ENCODE measurements at regions not wholly inside any gene's neighbourhood (a gene's known extent, or its start where the extent isn't known, plus 50 kb on each side); places are given as distances from the start of the nearest gene placed in this dataset.

GRCh38 chr7:106196460-106197021 is 84.4 kb upstream of the SYPL1 start:
- CTCF ChIA-PET = interaction anchor here (0.9 kb wide), 1 partner anchor 11 kb away, joined by 3 read pairs; no protein-coding TSS in a partner anchor
- POLR2A ChIA-PET = no interaction called here

- POLR2A ChIA-PET = no interaction called here
- CTCF ChIA-PET = interaction anchor here (0.6 to 0.9 kb wide), 2 partner anchors 16 to 466 kb away, joined by 3 to 4 read pairs; no protein-coding TSS in a partner anchor
Observed at GRCh38 chr7:106193661-106194060, 81.5 kb upstream of the SYPL1 start.

DNA sequence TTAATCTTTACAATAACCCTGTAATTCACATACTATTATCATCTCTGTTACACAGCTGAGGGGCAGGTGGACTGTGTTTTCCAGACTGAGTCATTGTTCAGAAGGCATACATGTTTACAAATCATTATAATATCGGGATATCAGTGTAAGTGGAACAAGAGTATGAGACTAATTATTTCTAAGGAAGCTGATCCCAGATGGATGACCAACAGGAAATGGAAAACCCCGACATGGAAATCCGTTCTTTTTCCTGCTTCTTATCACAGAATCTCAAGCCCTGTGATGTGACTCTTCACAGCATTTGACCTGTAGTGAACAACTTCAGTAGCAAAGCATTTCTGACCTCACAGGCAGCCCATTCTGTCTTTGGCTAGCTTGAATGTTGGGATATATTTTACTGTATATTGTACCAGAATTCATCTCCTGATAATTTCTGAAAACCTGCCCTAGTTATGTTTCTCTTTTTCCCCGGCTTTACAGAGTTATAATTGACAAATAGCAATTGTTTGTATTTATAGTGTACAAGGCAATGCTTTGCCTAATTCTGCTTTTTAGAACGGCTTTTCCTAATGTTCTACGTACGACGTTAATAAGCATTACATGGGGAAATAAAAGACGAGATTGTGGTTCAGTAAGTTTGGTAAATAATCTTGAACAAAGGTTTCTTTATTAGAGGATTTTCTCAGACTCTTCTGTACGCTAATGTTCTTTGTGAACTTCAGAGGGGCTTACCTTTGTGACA is 78.6 kb upstream of the SYPL1 start:
- ChIA-PET CTCF (interaction anchor here (1.0 kb wide), 1 partner anchor 14 kb away, joined by 3 read pairs; no protein-coding TSS in a partner anchor), POLR2A (no interaction called here)

GRCh38 chr7:106187613-106188350 is 75.7 kb upstream of the SYPL1 start:
- CTCF ChIA-PET = interaction anchor here (0.7 kb wide), 1 partner anchor 126 kb away, joined by 3 read pairs; no protein-coding TSS in a partner anchor

DNA sequence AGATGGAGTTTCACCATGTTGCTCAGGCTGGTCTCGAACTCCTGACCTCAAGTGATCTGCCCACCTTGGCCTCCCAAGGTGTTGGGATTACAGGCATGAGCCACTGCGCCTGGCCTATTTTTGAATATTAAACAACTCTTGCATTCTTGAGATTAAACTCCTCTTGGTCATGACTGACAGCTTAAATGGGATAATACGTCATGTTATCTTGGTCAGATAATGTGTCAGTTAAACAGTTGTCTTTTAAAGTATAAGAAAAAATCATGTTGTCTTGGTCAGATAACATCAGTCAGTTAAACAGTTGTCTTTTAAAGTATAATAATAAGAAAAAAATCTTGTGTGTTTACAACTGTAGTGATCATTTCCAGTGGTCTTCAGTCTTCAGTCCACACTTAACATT is 73.6 kb upstream of the SYPL1 start:
- CTCF ChIA-PET = no interaction called here

More at GRCh38 chr7:106187613-106188350, 75.7 kb upstream of the SYPL1 start:
- POLR2A ChIA-PET = no interaction called here

DNA sequence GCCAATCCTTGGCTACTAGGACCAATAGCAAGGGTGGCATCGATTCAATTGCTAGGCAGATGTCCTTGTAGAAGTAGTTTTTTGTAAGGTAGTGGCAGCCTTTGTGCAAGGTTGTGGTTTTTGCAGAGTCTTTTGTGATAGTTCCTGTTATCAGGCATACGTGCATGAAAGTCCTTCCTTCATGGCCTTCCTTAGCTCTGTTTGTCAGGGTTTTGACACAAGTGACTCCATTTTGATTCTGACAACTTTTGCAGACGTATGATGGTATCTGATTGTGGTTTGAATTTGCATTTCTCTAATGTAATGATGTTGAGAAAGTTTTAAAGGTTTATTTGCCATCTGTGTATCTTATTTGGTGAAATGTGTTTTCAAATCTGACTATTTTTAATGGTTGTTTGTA is 71.8 kb upstream of the SYPL1 start:
- POLR2A ChIA-PET = no interaction called here
- CTCF ChIA-PET = no interaction called here

More for the DNA sequence above, 73.6 kb upstream of the SYPL1 start:
- POLR2A ChIA-PET = no interaction called here

- CTCF ChIA-PET = no interaction called here
- POLR2A ChIA-PET = no interaction called here
Observed at GRCh38 chr7:106182904-106183303, 70.8 kb upstream of the SYPL1 start.

GRCh38 chr7:106181658-106182265 is 69.7 kb upstream of the SYPL1 start:
- POLR2A ChIA-PET = no interaction called here
- CTCF ChIA-PET = no interaction called here

DNA sequence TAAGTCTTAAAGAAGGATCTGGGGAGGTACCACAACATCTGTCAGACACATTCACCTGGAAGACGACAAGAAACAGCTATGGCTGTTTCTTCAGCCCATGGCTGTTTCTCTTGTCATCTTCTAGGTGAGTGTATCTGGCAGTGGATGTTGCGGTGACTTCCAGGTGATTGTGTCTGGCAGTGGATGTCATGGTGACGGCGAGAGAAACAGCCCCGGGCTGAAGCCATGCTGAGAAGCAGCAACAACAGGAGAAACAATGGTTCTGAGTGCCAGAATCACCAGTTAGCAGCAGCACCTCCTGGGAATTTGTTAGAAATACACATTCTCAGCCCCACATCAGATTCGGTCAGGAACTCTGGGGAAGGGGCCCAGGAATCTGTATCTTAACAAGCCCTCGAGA is 68.6 kb upstream of the SYPL1 start:
- CTCF ChIA-PET = interaction anchor here (6.1 kb wide), 1 partner anchor 283 kb away, joined by 55 read pairs; no protein-coding TSS in a partner anchor
- POLR2A ChIA-PET = no interaction called here

GRCh38 chr7:106179256-106179655 is 67.1 kb upstream of the SYPL1 start:
- ChIA-PET CTCF (interaction anchor here (6.1 kb wide), 1 partner anchor 285 kb away, joined by 55 read pairs; no protein-coding TSS in a partner anchor), POLR2A (no interaction called here)

DNA sequence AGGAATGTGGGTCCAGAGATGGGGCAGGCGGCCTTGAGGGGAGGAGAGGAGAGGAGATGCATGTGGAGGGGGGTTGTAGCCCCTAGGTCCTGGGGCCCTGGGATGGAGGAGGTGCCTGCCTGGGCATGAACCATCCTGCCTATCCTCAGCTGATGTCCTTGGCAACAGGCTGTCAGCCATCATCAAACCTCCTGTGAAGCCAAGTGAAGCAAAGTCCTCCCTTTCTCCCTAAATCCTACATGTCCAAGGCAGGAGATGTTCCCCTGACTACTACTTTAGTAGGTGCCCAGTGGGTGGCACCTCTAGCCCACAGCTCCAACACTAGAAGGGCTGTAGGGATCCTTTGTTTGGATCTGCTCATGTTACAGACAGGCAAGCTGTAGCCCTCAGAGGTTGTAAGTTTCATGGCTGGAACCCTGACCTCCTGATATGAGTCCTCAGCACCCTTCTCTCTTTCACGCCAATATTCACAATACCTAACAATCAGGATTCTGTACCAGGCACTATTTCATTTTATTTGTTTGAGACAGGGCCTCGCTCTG is 66.6 kb upstream of the SYPL1 start:
- ChIA-PET CTCF (interaction anchor here (0.9 to 6.1 kb wide), 2 partner anchors 190 to 285 kb away, joined by 3 to 55 read pairs; no protein-coding TSS in a partner anchor), POLR2A (no interaction called here)

DNA sequence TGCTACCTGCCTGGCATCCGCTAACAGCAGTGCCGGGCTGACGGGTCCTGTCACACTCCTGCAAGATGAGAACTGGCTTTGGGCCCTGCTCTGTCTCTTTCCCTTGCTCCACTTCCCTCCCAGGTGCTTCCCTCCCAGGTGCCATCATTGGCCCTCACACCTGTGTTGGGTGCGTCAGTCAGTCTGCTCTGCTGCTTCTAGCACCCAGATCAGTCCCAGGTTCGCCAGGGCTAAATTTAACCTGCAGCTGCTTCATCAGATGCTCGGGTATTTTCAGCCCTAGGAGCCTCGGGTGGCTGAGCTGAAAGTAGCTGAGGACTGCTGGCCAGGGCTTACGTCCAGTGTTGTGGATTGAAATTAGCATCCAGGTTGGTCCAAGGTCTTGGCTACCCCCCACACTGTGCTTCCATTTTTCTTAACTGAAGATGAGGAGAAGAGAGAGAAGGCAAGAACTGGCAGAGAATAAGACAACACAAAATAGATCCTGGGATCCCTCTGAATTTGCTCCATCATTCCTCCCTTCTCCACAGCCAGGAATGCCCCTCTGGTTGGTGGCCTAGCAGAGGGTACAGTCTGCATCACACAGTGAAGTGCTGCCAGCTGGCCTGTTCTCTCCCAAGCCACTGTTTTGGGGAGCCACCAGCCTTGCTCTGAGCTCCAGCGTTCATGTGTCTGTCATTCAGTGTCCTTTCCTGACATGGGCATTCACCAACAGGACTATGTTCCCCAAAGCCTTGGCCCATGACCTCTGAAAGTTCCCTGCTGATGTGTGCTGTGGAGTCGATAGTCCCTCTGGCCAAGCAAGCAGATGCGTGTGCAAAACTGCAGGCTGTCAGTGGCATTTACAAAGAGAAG is 65.9 kb upstream of the SYPL1 start:
- CTCF ChIA-PET = interaction anchor here (0.9 to 6.1 kb wide), 7 partner anchors 11 to 365 kb away, joined by 3 to 55 read pairs (median 6); no protein-coding TSS in a partner anchor
- POLR2A ChIA-PET = interaction anchor here (0.5 kb wide), 1 partner anchor 283 kb away, joined by 3 read pairs; no protein-coding TSS in a partner anchor

- ChIA-PET POLR2A (interaction anchor here (0.5 kb wide), 2 partner anchors 179 to 284 kb away, joined by 3 to 4 read pairs; no protein-coding TSS in a partner anchor), CTCF (interaction anchor here (0.9 to 6.1 kb wide), 12 partner anchors 10 to 560 kb away, joined by 3 to 55 read pairs (median 4); no protein-coding TSS in a partner anchor)
Observed at GRCh38 chr7:106177300-106177690, 65.2 kb upstream of the SYPL1 start.

DNA sequence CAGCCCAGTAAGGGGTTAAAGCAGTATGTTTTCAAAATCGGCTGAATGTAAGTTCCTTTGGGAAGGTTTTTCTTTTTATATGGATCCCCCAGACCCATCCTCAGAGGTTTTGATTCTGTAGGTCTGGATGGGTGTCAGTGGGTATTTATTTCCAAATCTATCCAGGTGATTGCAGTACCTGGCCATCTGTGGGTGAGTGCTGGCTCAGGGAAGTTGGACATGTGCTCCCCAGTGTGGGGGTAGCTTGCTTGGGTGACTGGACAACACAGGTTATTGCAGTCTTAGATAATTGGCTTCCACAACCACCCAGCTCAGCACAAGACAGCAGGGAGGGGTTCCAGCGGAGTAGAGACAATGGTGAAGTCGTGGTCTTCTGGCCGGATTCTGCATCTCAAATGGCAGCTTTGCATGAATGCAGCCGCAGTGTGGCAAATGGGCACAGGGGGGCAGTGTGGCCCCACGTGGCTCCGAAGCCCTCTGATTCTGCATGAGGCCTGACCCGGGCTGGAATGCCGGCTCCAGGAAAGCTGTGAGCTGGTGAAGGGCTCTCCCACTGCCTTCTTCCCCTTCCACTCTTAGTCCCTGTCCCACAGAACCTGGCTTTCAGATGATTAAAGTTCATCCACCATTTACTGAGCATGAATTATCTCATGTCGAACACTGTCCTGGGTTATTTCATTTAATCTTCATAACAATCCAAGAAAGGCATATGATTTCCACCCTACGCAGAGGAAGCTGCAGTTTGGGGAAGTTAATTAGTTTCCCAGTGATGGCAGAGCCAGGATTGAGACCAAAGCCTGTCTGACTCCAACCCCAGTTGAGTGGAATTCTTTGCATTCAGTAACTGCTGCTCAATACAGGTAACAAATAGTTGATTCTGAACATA is 64.5 kb upstream of the SYPL1 start:
- CTCF ChIA-PET = interaction anchor here (0.6 to 6.1 kb wide), 21 partner anchors 9 to 698 kb away, joined by 3 to 55 read pairs (median 3); partner anchors contain the start of gene NAMPT
- POLR2A ChIA-PET = interaction anchor here (0.5 to 0.6 kb wide), 2 partner anchors 180 to 483 kb away, joined by 4 read pairs; no protein-coding TSS in a partner anchor

- ChIA-PET CTCF (interaction anchor here (1.1 to 6.1 kb wide), 3 partner anchors 8 to 289 kb away, joined by 5 to 55 read pairs (median 8); no protein-coding TSS in a partner anchor), POLR2A (no interaction called here)
Observed at GRCh38 chr7:106175507-106175906, 63.4 kb upstream of the SYPL1 start.

DNA sequence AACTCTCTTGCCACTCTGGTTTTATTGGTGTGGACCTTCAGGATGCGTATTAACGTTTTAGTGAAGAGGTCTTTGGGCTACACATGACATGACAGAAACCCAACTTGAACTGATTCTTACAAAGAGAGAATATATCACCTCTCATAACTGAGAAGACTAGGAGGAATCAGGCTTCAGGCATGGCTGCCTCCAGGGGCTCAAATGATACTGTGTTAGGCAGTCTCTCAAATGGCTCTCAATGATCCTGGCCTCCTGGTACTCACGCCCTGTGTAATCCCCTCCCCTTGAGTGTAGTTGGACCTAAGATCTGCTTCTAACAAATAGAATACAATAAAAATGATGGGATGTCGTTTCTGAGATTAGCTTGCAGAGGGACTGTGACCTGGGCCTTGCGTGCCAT is 58.5 kb upstream of the SYPL1 start:
- CTCF ChIA-PET = interaction anchor here (2.3 kb wide), 1 partner anchor 114 kb away, joined by 8 read pairs; no protein-coding TSS in a partner anchor
- POLR2A ChIA-PET = no interaction called here
